ENCODE measurements at regions not wholly inside any gene's neighbourhood (a gene's known extent, or its start where the extent isn't known, plus 50 kb on each side); places are given as distances from the start of the nearest gene placed in this dataset.

- ChIA-PET CTCF (no interaction called here), POLR2A (no interaction called here)
- no peak for TF ChIP-seq FOS (IDR thresholded peaks at IDR 0.05; ENCODE audit: borderline replicate concordance, insufficient read depth, low read length)
- TF ChIP-seq MAX (IDR thresholded peaks at IDR 0.05; ENCODE audit: insufficient read depth, insufficient read length), result no peak
- no peak for TF ChIP-seq POLR2A (IDR thresholded peaks at IDR 0.05; ENCODE audit: low read depth, low read length)
- TF ChIP-seq MYC (IDR thresholded peaks at IDR 0.05; ENCODE audit: low read depth, low read length), result no peak
- TF ChIP-seq GATA2 (IDR thresholded peaks at IDR 0.05; ENCODE audit: insufficient read depth, insufficient read length, low read depth, low read length), result no peak
- TF ChIP-seq POLR2AphosphoS5 (IDR thresholded peaks at IDR 0.05; ENCODE audit: insufficient read depth, low read depth, low read length), result no peak
- TF ChIP-seq EZH2 (IDR thresholded peaks at IDR 0.05; ENCODE audit: borderline replicate concordance, low read depth, low read length, severe bottlenecking), result no peak
- TF ChIP-seq JUN (IDR thresholded peaks at IDR 0.05; ENCODE audit: borderline replicate concordance, insufficient read depth, insufficient read length, low read depth), result no peak
- H4K20me1 ChIP-seq (replicated peaks; ENCODE audit: control insufficient read depth, extremely low read depth, insufficient read depth, low read length), result no peaks in the 10 kb centered on the region
- DNase-seq (ENCODE audit: low read depth, low spot score), result no peak
- no peaks in the 10 kb centered on the region for H3K79me2 ChIP-seq (ENCODE audit: control insufficient read depth, insufficient read depth, low read length)
- no peak for FAIRE-seq
- intact Hi-C loops (cut with micrococcal nuclease), result no loop called here
- no peak overlapping the region for H2AFZ ChIP-seq (ENCODE audit: low read depth, low read length)
- H3K4me1 ChIP-seq (ENCODE audit: control insufficient read depth, extremely low read depth, insufficient read depth, low read length), result no peaks in the 10 kb centered on the region
- H3K9me3 ChIP-seq (replicated peaks; ENCODE audit: control insufficient read depth, insufficient read depth, low read length), result no peaks in the 10 kb centered on the region
- dilution Hi-C loops (cut with MboI; ENCODE audit: extremely low pct_ligation_motif_present, low sequenced_read_pairs), result no loop called here
- H3K4me2 ChIP-seq (ENCODE audit: insufficient read depth, low read length), result no peak overlapping the region
- no peak overlapping the region for H3K4me3 ChIP-seq (replicated peaks in 1 of 3; ENCODE audit: insufficient read depth in 1 of 3, low read depth in 1 of 3, low read length in 3 of 3)
- no peaks in the 10 kb centered on the region for H3K9me1 ChIP-seq (replicated peaks; ENCODE audit: control insufficient read depth, extremely low read depth, insufficient read depth, low read length)
- no peak overlapping the region for H3K9ac ChIP-seq (replicated peaks; ENCODE audit: extremely low read depth, insufficient read depth, low read length)
- H3K36me3 ChIP-seq (ENCODE audit: control insufficient read depth in 2 of 2, extremely low read depth in 1 of 2, insufficient read depth in 2 of 2, low read length in 2 of 2), result no peaks in the 10 kb centered on the region
- no peaks in the 10 kb centered on the region for H3K27me3 ChIP-seq (ENCODE audit: control insufficient read depth in 2 of 2, insufficient read depth in 2 of 2, low read length in 2 of 2)
- no TSS peak for BruUV-seq (replicated peaks)
- no peak overlapping the region for H3K27ac ChIP-seq (ENCODE audit: insufficient read depth, low read depth, low read length)
Observed at GRCh38 chrX:65136424-65136823, 160.2 kb upstream of the ZC4H2 start.

- BruUV-seq (replicated peaks), result no TSS peak
- Histone ChIP-seq H3K4me3 (replicated peaks in 1 of 3; ENCODE audit: insufficient read depth in 1 of 3, low read depth in 1 of 3, low read length in 3 of 3) (no peak overlapping the region), H2AFZ (ENCODE audit: low read depth, low read length) (no peak overlapping the region), H3K4me1 (ENCODE audit: control insufficient read depth, extremely low read depth, insufficient read depth, low read length) (no peaks in the 10 kb centered on the region), H3K36me3 (ENCODE audit: control insufficient read depth in 2 of 2, extremely low read depth in 1 of 2, insufficient read depth in 2 of 2, low read length in 2 of 2) (no peaks in the 10 kb centered on the region), H4K20me1 (replicated peaks; ENCODE audit: control insufficient read depth, extremely low read depth, insufficient read depth, low read length) (no peaks in the 10 kb centered on the region), H3K9me3 (replicated peaks; ENCODE audit: control insufficient read depth, insufficient read depth, low read length) (no peaks in the 10 kb centered on the region), H3K27ac (ENCODE audit: insufficient read depth, low read depth, low read length) (no peak overlapping the region), H3K9me1 (replicated peaks; ENCODE audit: control insufficient read depth, extremely low read depth, insufficient read depth, low read length) (no peaks in the 10 kb centered on the region), H3K9ac (replicated peaks; ENCODE audit: extremely low read depth, insufficient read depth, low read length) (no peak overlapping the region), H3K27me3 (ENCODE audit: control insufficient read depth in 2 of 2, insufficient read depth in 2 of 2, low read length in 2 of 2) (no peaks in the 10 kb centered on the region), H3K79me2 (ENCODE audit: control insufficient read depth, insufficient read depth, low read length) (no peaks in the 10 kb centered on the region), H3K4me2 (ENCODE audit: insufficient read depth, low read length) (no peak overlapping the region)
- dilution Hi-C loops (cut with MboI; ENCODE audit: extremely low pct_ligation_motif_present, low sequenced_read_pairs) (no loop called here), intact Hi-C loops (cut with micrococcal nuclease) (no loop called here)
- no peak for TF ChIP-seq GATA2 (IDR thresholded peaks at IDR 0.05; ENCODE audit: insufficient read depth, insufficient read length, low read depth, low read length)
- POLR2A ChIA-PET, result no interaction called here
- DNase-seq (ENCODE audit: low read depth, low spot score) (no peak), FAIRE-seq (no peak)
- CTCF ChIA-PET, result no interaction called here
Observed at GRCh38 chrX:65127842-65128241, 151.6 kb upstream of the ZC4H2 start.

Data from endothelial cell of umbilical vein (primary cell).